Posterior cingulate gyrus (tissue), 11 donors: ENCODE measurements at regions not wholly inside any gene's neighbourhood (a gene's known extent, or its start where the extent isn't known, plus 50 kb on each side); places are given as distances from the start of the nearest gene placed in this dataset.
"Not testable (repeated sequence)": the region's sequence is repeated elsewhere in the genome, so short reads cannot be mapped to it uniquely, and the experiment has no call there.

Source experiments
- DNase-seq, 10 donors: peaks; one replicate each; pipeline versions ENCODE4 v3.0.0 to v3.0.0-alpha.2; 2020 to 2021; ENCODE audit warnings: mixed read lengths in 3 of 10
- intact Hi-C: fragments of 100-400 bp; cut with DNase I; formaldehyde crosslinking; loops from one replicate; pipeline ENCODE4 v1.15.1; 2023

GRCh38 chr11:3516345-3516933 lies 125.4 kb downstream of the ART5 start:
- intact Hi-C loops, DNase-seq: not testable (repeated sequence)

GRCh38 chr11:3514635-3515424 lies 127.0 kb downstream of the ART5 start:
- intact Hi-C loops, DNase-seq: not testable (repeated sequence)

GRCh38 chr11:3513311-3513710 lies 128.5 kb downstream of the ART5 start:
- DNase-seq, intact Hi-C loops: not testable (repeated sequence)

GRCh38 chr11:3512751-3513150 lies 129.0 kb downstream of the ART5 start:
- DNase-seq, intact Hi-C loops: not testable (repeated sequence)

- DNase-seq = peak in 1 of 10 donors; percentile 11
- intact Hi-C loops = not testable (repeated sequence)
These were observed 129.6 kb downstream of the ART5 start for GRCh38 chr11:3512133-3512703.

GRCh38 chr11:3511416-3512132 lies 130.2 kb downstream of the ART5 start:
- DNase-seq, intact Hi-C loops: not testable (repeated sequence)

- intact Hi-C loops, DNase-seq: not testable (repeated sequence)
These were observed 130.6 kb upstream of the ZNF195 start for GRCh38 chr11:3509563-3509962.

- DNase-seq, intact Hi-C loops: not testable (repeated sequence)
These were observed 120.3 kb upstream of the ZNF195 start for GRCh38 chr11:3499198-3499597.

- DNase-seq, intact Hi-C loops: not testable (repeated sequence)
These were observed 119.4 kb upstream of the ZNF195 start for GRCh38 chr11:3498356-3498755.

- intact Hi-C loops, DNase-seq: not testable (repeated sequence)
These were observed 114.2 kb upstream of the ZNF195 start for GRCh38 chr11:3493152-3493551.

GRCh38 chr11:3488003-3488402 lies 109.1 kb upstream of the ZNF195 start:
- intact Hi-C loops, DNase-seq: not testable (repeated sequence)

GRCh38 chr11:3485737-3486136 lies 106.8 kb upstream of the ZNF195 start:
- intact Hi-C loops, DNase-seq: not testable (repeated sequence)

GRCh38 chr11:3476937-3477885 lies 98.3 kb upstream of the ZNF195 start:
- DNase-seq, intact Hi-C loops: not testable (repeated sequence)

GRCh38 chr11:3476084-3476936 lies 97.4 kb upstream of the ZNF195 start:
- DNase-seq, intact Hi-C loops: not testable (repeated sequence)

GRCh38 chr11:3468963-3469362 lies 90.0 kb upstream of the ZNF195 start:
- not testable (repeated sequence) for DNase-seq

GRCh38 chr11:3467599-3467998 lies 88.7 kb upstream of the ZNF195 start:
- intact Hi-C loops, DNase-seq: not testable (repeated sequence)

More at GRCh38 chr11:3468963-3469362, 90.0 kb upstream of the ZNF195 start:
- intact Hi-C loops = not testable (repeated sequence)

- intact Hi-C loops = loop anchor here (10.0 kb wide), 1 partner anchor 129 kb away; no protein-coding TSS in a partner anchor
These were observed 76.7 kb upstream of the ZNF195 start for GRCh38 chr11:3455666-3456065.

GRCh38 chr11:3454844-3455243 lies 75.9 kb upstream of the ZNF195 start:
- DNase-seq = peak; percentile 25 to 94 (median 53)
- intact Hi-C loops = loop anchor here (10.0 kb wide), 1 partner anchor 130 kb away; no protein-coding TSS in a partner anchor

More at GRCh38 chr11:3455666-3456065, 76.7 kb upstream of the ZNF195 start:
- not testable (repeated sequence) for DNase-seq
